GM12878 (cell line): ENCODE measurements at regions not wholly inside any gene's neighbourhood (a gene's known extent, or its start where the extent isn't known, plus 50 kb on each side); places are given as distances from the start of the nearest gene placed in this dataset.

ENCODE experiments used
- ATAC-seq: fragments of 200-7000 bp; cut with Tn5 transposase; 3 replicates; pipeline ENCODE4 v1.9.1; 2020; ENCODE audit warnings: mild to moderate bottlenecking, moderate library complexity
- BruUV-seq: library from RNA; stranded (reverse); fragments of 400-500 nt; replicated peaks from 2 replicates; lab custom pipeline; 2021; lab: Mats Ljungman, UMichigan
- CTCF ChIA-PET: fragments of 300-600 bp; sonication (Branson Sonifier 250); formaldehyde crosslinking; extraction: SDS; loops from one replicate; lab custom pipeline; 2021; ENCODE audit warnings: inconsistent platforms; lab: Yijun Ruan, JAX
- POLR2A ChIA-PET: fragments of 350-600 bp; formaldehyde crosslinking; extraction: SDS; loops from one replicate; lab custom pipeline; 2021; ENCODE audit warnings: inconsistent platforms; lab: Charles Lee
- RAD21 ChIA-PET: fragments of 300-600 bp; sonication (Branson Sonifier 250); formaldehyde crosslinking; loops from one replicate; lab custom pipeline; 2023; ENCODE audit warnings: antibody characterized with exemption; ENCODE audit not compliant: unreplicated experiment; lab: Charles Lee
- SMC1A ChIA-PET: fragments of 300-600 bp; sonication (Branson Sonifier 250); formaldehyde crosslinking; loops from one replicate; lab custom pipeline; 2023; ENCODE audit not compliant: unreplicated experiment, uncharacterized antibody; lab: Charles Lee
- DNase-seq: peaks from one replicate; pipeline ENCODE4 v3.0.0-alpha.2; 2011; ENCODE audit warnings: low read depth, low spot score
- FAIRE-seq: peaks from 3 replicates; lab custom pipeline; 2011; peaks lifted over from hg19 to GRCh38; lab: Jason Lieb, UNC
- H2AFZ ChIP-seq: 2 replicates; pipeline ENCODE4 v1.6.0; 2011; ENCODE audit warnings: low read depth, low read length, control low read depth; ENCODE audit not compliant: control insufficient read depth
- H3K27ac ChIP-seq: 2 replicates; pipeline ENCODE4 v1.5.1; 2011; ENCODE audit warnings: control low read depth; ENCODE audit not compliant: control insufficient read depth, insufficient read depth
- H3K27me3 ChIP-seq, 2 experiments: replicated peaks in 1 of 2; 2 replicates each; pipeline versions ENCODE4 v1.6.0 to v1.6.1; 2011; ENCODE audit warnings: low read length in 1 of 2; ENCODE audit not compliant: control insufficient read depth in 2 of 2, insufficient read depth in 2 of 2
- H3K36me3 ChIP-seq, 2 experiments: 2 replicates each; pipeline ENCODE4 v1.5.1; 2011; ENCODE audit warnings: low read length in 1 of 2; ENCODE audit not compliant: control insufficient read depth in 2 of 2, insufficient read depth in 2 of 2
- H3K4me1 ChIP-seq: 2 replicates; pipeline ENCODE4 v1.6.1; 2011; ENCODE audit warnings: mild to moderate bottlenecking, low read length, moderate library complexity, mixed read lengths; ENCODE audit not compliant: control insufficient read depth, insufficient read depth
- H3K4me2 ChIP-seq: 2 replicates; pipeline ENCODE4 v1.6.0; 2011; ENCODE audit warnings: control low read depth; ENCODE audit not compliant: control insufficient read depth, insufficient read depth
- H3K4me3 ChIP-seq: fragments of 200-600 bp; sonication (generic); 2 replicates; pipeline ENCODE4 v1.5.1; 2016
- H3K79me2 ChIP-seq: 2 replicates; pipeline ENCODE4 v1.6.0; 2011; ENCODE audit warnings: low read length; ENCODE audit not compliant: control insufficient read depth, insufficient read depth
- H3K9ac ChIP-seq: 2 replicates; pipeline ENCODE4 v1.8.0; 2011; ENCODE audit warnings: low read length, control low read depth, mixed read lengths; ENCODE audit not compliant: control insufficient read depth, insufficient read depth
- H3K9me3 ChIP-seq: replicated peaks from 3 replicates; pipeline ENCODE4 v1.5.1; 2011; ENCODE audit warnings: mild to moderate bottlenecking, low read length; ENCODE audit not compliant: control insufficient read depth, insufficient read depth
- H4K20me1 ChIP-seq: 2 replicates; pipeline ENCODE4 v1.6.0; 2011; ENCODE audit not compliant: control insufficient read depth, insufficient read depth
- ATF7 ChIP-seq: fragments of 450-650 bp; IDR thresholded peaks from 2 replicates; pipeline ENCODE4 v1.6.1; 2016; ENCODE audit warnings: low read depth, mild to moderate bottlenecking
- BCL3 ChIP-seq: IDR thresholded peaks from 2 replicates; pipeline ENCODE4 v1.6.1; 2011; ENCODE audit warnings: borderline replicate concordance, low read depth, mild to moderate bottlenecking, moderate library complexity, low read length; ENCODE audit not compliant: insufficient read depth, poor library complexity, severe bottlenecking
- HCFC1 ChIP-seq: fragments of 150-350 bp; IDR thresholded peaks from 2 replicates; pipeline ENCODE4 v1.6.1; 2014; ENCODE audit warnings: low read length
- KDM1A ChIP-seq: fragments of 200-600 bp; sonication (generic); IDR thresholded peaks from 2 replicates; pipeline ENCODE4 v1.6.1; 2016; ENCODE audit warnings: borderline replicate concordance
- MXI1 ChIP-seq: fragments of 150-350 bp; IDR thresholded peaks from 2 replicates; pipeline ENCODE4 v1.6.1; 2011; ENCODE audit warnings: low read depth, mild to moderate bottlenecking, inconsistent platforms, low read length, improper control_type of control experiment
- NR2C2 ChIP-seq: IDR thresholded peaks from 2 replicates; pipeline ENCODE4 v1.6.1; 2011; ENCODE audit warnings: borderline replicate concordance, low read depth; ENCODE audit not compliant: control insufficient read depth, insufficient read length
- RAD51 ChIP-seq: fragments of 450-650 bp; IDR thresholded peaks from 2 replicates; pipeline ENCODE4 v1.6.1; 2016; ENCODE audit warnings: moderate library complexity, mild to moderate bottlenecking, inconsistent platforms
- RBBP5 ChIP-seq: fragments of 200-600 bp; sonication (generic); conservative IDR thresholded peaks from 2 replicates; pipeline ENCODE4 v1.6.1; 2016
- ZNF217 ChIP-seq: fragments of 450-650 bp; IDR thresholded peaks from 2 replicates; pipeline ENCODE4 v1.6.1; 2017; ENCODE audit warnings: antibody characterized with exemption, mild to moderate bottlenecking
- ZNF687 ChIP-seq: fragments of 450-650 bp; IDR thresholded peaks from 2 replicates; pipeline ENCODE4 v1.6.1; 2017; ENCODE audit warnings: mild to moderate bottlenecking, moderate library complexity
- WGBS: methylation state at CpG from one replicate; pipeline ENCODE4 v1.1.6; 2016; ENCODE audit warnings: low lambda C conversion rate; ENCODE audit not compliant: insufficient replicate concordance, insufficient coverage; ENCODE audit errors: missing lambda C conversion rate; 5-methylcytosine and 5-hydroxymethylcytosine counted together
- in situ Hi-C: fragments of 300-500 bp; cut with MboI; formaldehyde crosslinking; loops from 9 replicates; pipeline ENCODE4 v1.14.3; 2018; ENCODE audit warnings: mixed read lengths
- intact Hi-C: fragments of 100-400 bp; cut with micrococcal nuclease; formaldehyde crosslinking; loops from one replicate; pipeline ENCODE4 v1.14.2; 2022; ENCODE audit not compliant: unreplicated experiment
- TF ChIP-seq, protein P1 (sequence below): IDR thresholded peaks from 2 replicates; pipeline ENCODE4 v1.6.1; 2012; ENCODE audit warnings: low read depth, low read length, improper control_type of control experiment

GRCh38 chr5:61965490-61965889 is 340.5 kb upstream of the KIF2A start (continued):
- no peak for TF ChIP-seq ZNF687

DNA sequence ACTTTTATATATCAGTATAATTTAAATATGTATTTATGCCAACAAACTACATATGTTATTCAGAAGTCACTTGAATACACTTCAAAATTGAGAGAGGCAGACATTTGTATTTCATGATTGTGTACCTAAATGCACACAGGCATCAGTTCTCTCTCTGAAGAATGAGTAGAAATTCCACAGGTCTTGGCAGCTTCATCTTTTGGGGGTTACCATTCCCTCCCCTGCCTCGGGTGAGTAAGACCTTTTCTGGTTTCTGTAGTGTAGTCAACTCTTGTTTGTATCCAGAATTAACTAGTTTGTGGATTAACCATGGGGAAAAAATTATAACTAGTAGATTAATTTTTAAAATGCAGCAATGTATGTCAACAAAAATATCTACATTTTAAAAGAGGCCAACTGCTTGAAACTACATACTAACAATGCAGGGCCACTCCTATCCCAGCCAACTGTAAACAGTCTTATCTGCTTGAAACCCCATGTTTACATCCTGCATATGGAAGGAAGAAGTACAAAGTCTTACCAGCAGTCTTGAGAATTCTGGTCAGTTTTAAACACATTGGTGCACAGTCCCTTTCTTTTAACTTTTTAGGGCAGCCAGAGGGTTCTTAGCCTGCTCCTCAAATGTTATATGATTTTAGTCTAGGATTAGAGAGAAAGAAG is 339.6 kb upstream of the KIF2A start:
- ChIA-PET SMC1A (no interaction called here), CTCF (no interaction called here), RAD21 (no interaction called here), POLR2A (interaction anchor here (1.2 kb wide), 1 partner anchor 144 kb away, joined by 3 read pairs; no protein-coding TSS in a partner anchor)
- no peaks in the 10 kb centered on the region for H3K79me2 ChIP-seq
- H3K36me3 ChIP-seq, result no peaks in the 10 kb centered on the region
- BruUV-seq, result no TSS peak
- H3K9me3 ChIP-seq, result no peaks in the 10 kb centered on the region
- no peaks in the 10 kb centered on the region for H4K20me1 ChIP-seq
- H3K27me3 ChIP-seq, result no peaks in the 10 kb centered on the region; a peak in 1 of 4 replicates
- H3K4me2 ChIP-seq, result no peak overlapping the region
- no peak overlapping the region for H3K9ac ChIP-seq
- no peak overlapping the region for H3K27ac ChIP-seq
- DNase-seq, result no peak
- no peak for FAIRE-seq
- no peaks in the 10 kb centered on the region for H3K4me1 ChIP-seq
- H3K4me3 ChIP-seq, result no peak overlapping the region
- H2AFZ ChIP-seq, result no peak overlapping the region
- in situ Hi-C loops, result no loop called here
- intact Hi-C loops, result no loop called here
- WGBS, result 8% methylated on average over 1 of the region's 1 CpG
- no peak for ATAC-seq
- TF ChIP-seq MXI1, result no peak
- TF ChIP-seq ATF7, result no peak
- TF ChIP-seq BCL3, result no peak
- TF ChIP-seq ZNF687, result no peak
- no peak for TF ChIP-seq NR2C2
- TF ChIP-seq ZNF217, result no peak
- no peak for TF ChIP-seq RAD51
- TF ChIP-seq, protein P1, sequence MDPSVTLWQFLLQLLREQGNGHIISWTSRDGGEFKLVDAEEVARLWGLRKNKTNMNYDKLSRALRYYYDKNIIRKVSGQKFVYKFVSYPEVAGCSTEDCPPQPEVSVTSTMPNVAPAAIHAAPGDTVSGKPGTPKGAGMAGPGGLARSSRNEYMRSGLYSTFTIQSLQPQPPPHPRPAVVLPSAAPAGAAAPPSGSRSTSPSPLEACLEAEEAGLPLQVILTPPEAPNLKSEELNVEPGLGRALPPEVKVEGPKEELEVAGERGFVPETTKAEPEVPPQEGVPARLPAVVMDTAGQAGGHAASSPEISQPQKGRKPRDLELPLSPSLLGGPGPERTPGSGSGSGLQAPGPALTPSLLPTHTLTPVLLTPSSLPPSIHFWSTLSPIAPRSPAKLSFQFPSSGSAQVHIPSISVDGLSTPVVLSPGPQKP, result no peak
- TF ChIP-seq HCFC1, result no peak
- no peak for TF ChIP-seq KDM1A
- no peak for TF ChIP-seq RBBP5
